Testis (tissue), 2 donors: ENCODE measurements at regions not wholly inside any gene's neighbourhood (a gene's known extent, or its start where the extent isn't known, plus 50 kb on each side); places are given as distances from the start of the nearest gene placed in this dataset.

Experiments used
- POLR2A ChIP-seq: fragments of 450-650 bp; IDR thresholded peaks from one replicate; pipeline ENCODE4 v1.6.1; 2017; ENCODE audit warnings: antibody characterized with exemption, mild to moderate bottlenecking, moderate library complexity
- TF ChIP-seq, protein P1 (sequence below), 3 experiments: fragments of 450-650 bp in 2 of 3; fragments of 200-600 bp in 1 of 3; sonication (generic) in 1 of 3; IDR thresholded peaks; one replicate each; pipeline ENCODE4 v1.5.1; 2016 to 2019; ENCODE audit warnings: antibody characterized with exemption in 3 of 3, mild to moderate bottlenecking in 2 of 3, moderate library complexity in 1 of 3

DNA sequence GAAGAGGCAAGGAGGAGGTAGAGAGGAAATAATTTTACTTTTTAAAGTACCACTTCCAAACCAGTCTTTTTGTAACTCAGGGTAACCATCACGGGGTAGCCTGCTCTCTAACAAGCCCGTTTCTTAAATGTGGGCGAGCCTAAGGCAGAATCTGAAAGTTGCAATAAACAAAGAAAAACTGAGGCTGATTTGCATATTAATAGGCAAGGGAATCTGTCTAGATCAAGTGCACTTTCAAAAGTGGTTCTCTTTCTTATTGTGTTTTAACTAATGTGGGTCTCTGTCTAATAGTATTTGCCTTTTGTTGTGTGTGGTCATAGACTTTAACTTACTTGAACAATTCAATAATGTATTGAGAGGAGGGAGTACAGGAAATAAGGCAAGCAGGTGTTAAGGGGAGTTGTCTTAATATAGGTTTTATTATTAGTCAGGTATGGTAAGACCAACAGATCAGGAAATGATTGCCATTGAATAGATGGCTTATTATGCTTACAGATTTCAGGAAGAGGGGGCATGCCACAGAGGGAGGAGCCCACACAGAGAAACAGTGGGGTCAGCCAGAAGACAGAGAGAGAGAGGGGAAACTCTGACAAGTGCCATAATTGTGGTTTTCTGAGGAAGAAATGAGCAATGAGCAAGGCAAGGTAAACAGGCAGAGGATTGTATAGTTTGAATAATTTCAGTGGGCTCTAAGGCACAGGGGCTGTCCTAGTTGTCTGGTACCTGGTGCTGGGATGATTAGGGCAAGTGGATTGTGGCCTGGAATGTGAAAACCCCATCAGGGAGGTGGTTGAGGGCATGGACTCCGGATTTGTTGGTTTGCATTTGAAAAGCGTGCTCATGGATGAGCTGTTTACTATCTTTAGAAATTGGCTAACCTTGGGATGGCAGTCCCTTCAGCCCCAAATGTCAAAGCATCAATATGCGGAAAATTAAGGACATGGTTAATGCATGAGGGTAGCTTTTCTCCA is 237.2 kb downstream of the TOX3 start:
- TF ChIP-seq, protein P1, sequence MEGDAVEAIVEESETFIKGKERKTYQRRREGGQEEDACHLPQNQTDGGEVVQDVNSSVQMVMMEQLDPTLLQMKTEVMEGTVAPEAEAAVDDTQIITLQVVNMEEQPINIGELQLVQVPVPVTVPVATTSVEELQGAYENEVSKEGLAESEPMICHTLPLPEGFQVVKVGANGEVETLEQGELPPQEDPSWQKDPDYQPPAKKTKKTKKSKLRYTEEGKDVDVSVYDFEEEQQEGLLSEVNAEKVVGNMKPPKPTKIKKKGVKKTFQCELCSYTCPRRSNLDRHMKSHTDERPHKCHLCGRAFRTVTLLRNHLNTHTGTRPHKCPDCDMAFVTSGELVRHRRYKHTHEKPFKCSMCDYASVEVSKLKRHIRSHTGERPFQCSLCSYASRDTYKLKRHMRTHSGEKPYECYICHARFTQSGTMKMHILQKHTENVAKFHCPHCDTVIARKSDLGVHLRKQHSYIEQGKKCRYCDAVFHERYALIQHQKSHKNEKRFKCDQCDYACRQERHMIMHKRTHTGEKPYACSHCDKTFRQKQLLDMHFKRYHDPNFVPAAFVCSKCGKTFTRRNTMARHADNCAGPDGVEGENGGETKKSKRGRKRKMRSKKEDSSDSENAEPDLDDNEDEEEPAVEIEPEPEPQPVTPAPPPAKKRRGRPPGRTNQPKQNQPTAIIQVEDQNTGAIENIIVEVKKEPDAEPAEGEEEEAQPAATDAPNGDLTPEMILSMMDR (IDR thresholded peaks at IDR 0.05), result no peak
- no peak for TF ChIP-seq POLR2A
